ENCODE measurements at regions not wholly inside any gene's neighbourhood (a gene's known extent, or its start where the extent isn't known, plus 50 kb on each side); places are given as distances from the start of the nearest gene placed in this dataset.

- TF ChIP-seq POLR2A (IDR thresholded peaks at IDR 0.05; ENCODE audit: low read length) (no peak), GATA1 (IDR thresholded peaks at IDR 0.05; ENCODE audit: low read depth, low read length) (no peak)
Observed at GRCh38 chr6:125585470-125585869, 164.0 kb upstream of the HEY2 start.
